Brain pericyte (primary cell): ENCODE measurements at regions not wholly inside any gene's neighbourhood (a gene's known extent, or its start where the extent isn't known, plus 50 kb on each side); places are given as distances from the start of the nearest gene placed in this dataset.

ENCODE experiments used
- DNase-seq: peaks from one replicate; pipeline ENCODE4 v3.0.0-alpha.2; 2012; ENCODE audit warnings: low read depth, low spot score

- no peak for DNase-seq
Measured at GRCh38 chr5:52497133-52497693, 290.5 kb upstream of the ITGA1 start.

GRCh38 chr5:52498607-52499006 lies 289.1 kb upstream of the ITGA1 start:
- no peak for DNase-seq

GRCh38 chr5:52502460-52502999 lies 285.2 kb upstream of the ITGA1 start:
- no peak for DNase-seq

- DNase-seq: no peak
Measured at GRCh38 chr5:52504584-52505240, 283.0 kb upstream of the ITGA1 start.

GRCh38 chr5:52517667-52518066 lies 270.0 kb upstream of the ITGA1 start:
- DNase-seq: no peak

GRCh38 chr5:52520171-52520570 lies 267.5 kb upstream of the ITGA1 start:
- no peak for DNase-seq

- no peak for DNase-seq
Measured at GRCh38 chr5:52521236-52521635, 266.5 kb upstream of the ITGA1 start.

GRCh38 chr5:52523701-52524100 lies 264.0 kb upstream of the ITGA1 start:
- DNase-seq: no peak

- DNase-seq: no peak
Measured at GRCh38 chr5:52531105-52531504, 256.6 kb upstream of the ITGA1 start.

GRCh38 chr5:52543594-52543993 lies 244.1 kb upstream of the ITGA1 start:
- no peak for DNase-seq

GRCh38 chr5:52544738-52545137 lies 243.0 kb upstream of the ITGA1 start:
- no peak for DNase-seq

GRCh38 chr5:52554293-52554692 lies 233.4 kb upstream of the ITGA1 start:
- no peak for DNase-seq

- no peak for DNase-seq
Measured at GRCh38 chr5:52560366-52560765, 227.3 kb upstream of the ITGA1 start.

GRCh38 chr5:52562473-52562872 lies 225.2 kb upstream of the ITGA1 start:
- no peak for DNase-seq

GRCh38 chr5:52564587-52564986 lies 223.1 kb upstream of the ITGA1 start:
- no peak for DNase-seq

GRCh38 chr5:52577546-52577945 lies 210.2 kb upstream of the ITGA1 start:
- DNase-seq: no peak

- no peak for DNase-seq
Measured at GRCh38 chr5:52579391-52579790, 208.3 kb upstream of the ITGA1 start.

- DNase-seq: peak; percentile 86
Measured at GRCh38 chr5:52580921-52581320, 206.8 kb upstream of the ITGA1 start.

- no peak for DNase-seq
Measured at GRCh38 chr5:52582313-52582712, 205.4 kb upstream of the ITGA1 start.

GRCh38 chr5:52587131-52587530 lies 200.6 kb upstream of the ITGA1 start:
- no peak for DNase-seq

- DNase-seq: no peak
Measured at GRCh38 chr5:52597625-52598024, 190.1 kb upstream of the ITGA1 start.

GRCh38 chr5:52598968-52599367 lies 188.7 kb upstream of the ITGA1 start:
- DNase-seq: no peak

- DNase-seq: no peak
Measured at GRCh38 chr5:52603778-52604554, 183.8 kb upstream of the ITGA1 start.
